Osteoblast (primary cell): ENCODE measurements at regions not wholly inside any gene's neighbourhood (a gene's known extent, or its start where the extent isn't known, plus 50 kb on each side); places are given as distances from the start of the nearest gene placed in this dataset.

Source experiments
- DNase-seq: peaks from one replicate; pipeline ENCODE4 v3.0.0; 2011; ENCODE audit warnings: low spot score, mixed read lengths; ENCODE audit not compliant: insufficient read length; ENCODE audit errors: missing footprints
- H2AFZ ChIP-seq: 2 replicates; pipeline ENCODE4 v1.6.0; 2011; ENCODE audit warnings: mild to moderate bottlenecking, low read length
- H3K27ac ChIP-seq: 2 replicates; pipeline ENCODE4 v1.5.1; 2011; ENCODE audit warnings: mild to moderate bottlenecking, low read depth, low read length, moderate library complexity
- H3K27me3 ChIP-seq: 2 replicates; pipeline ENCODE4 v1.6.0; 2012; ENCODE audit warnings: mild to moderate bottlenecking, control low read depth, inconsistent platforms, low read length, moderate library complexity; ENCODE audit not compliant: insufficient read depth
- H3K36me3 ChIP-seq: 2 replicates; pipeline ENCODE4 v1.5.1; 2011; ENCODE audit warnings: mild to moderate bottlenecking, low read length, control low read depth, moderate library complexity; ENCODE audit not compliant: insufficient read depth
- H3K4me1 ChIP-seq: 2 replicates; pipeline ENCODE4 v1.5.1; 2011; ENCODE audit warnings: mild to moderate bottlenecking, low read length, control low read depth, moderate library complexity; ENCODE audit not compliant: insufficient read depth
- H3K4me2 ChIP-seq: 2 replicates; pipeline ENCODE4 v1.6.0; 2011; ENCODE audit warnings: mild to moderate bottlenecking, low read length; ENCODE audit not compliant: insufficient read depth
- H3K4me3 ChIP-seq: fragments of 200-600 bp; sonication (generic); 3 replicates; pipeline ENCODE4 v1.5.1; 2012; ENCODE audit warnings: mild to moderate bottlenecking, low read length, inconsistent platforms; ENCODE audit not compliant: insufficient read depth
- H3K79me2 ChIP-seq: 2 replicates; pipeline ENCODE4 v1.6.0; 2012; ENCODE audit warnings: mild to moderate bottlenecking, low read length, control low read depth, inconsistent platforms; ENCODE audit not compliant: insufficient read depth
- H3K9me3 ChIP-seq: 2 replicates; pipeline ENCODE4 v1.5.1; 2011; ENCODE audit warnings: low read depth, low read length, control low read depth
- H4K20me1 ChIP-seq: 2 replicates; pipeline ENCODE4 v1.6.0; 2012; ENCODE audit warnings: mild to moderate bottlenecking, low read length, control low read depth; ENCODE audit not compliant: insufficient read depth
- TF ChIP-seq, protein P1 (sequence below): IDR thresholded peaks from 2 replicates; pipeline ENCODE4 v1.5.1; 2011; ENCODE audit warnings: mild to moderate bottlenecking, low read depth, low read length, moderate library complexity; ENCODE audit errors: extremely low read depth

DNA sequence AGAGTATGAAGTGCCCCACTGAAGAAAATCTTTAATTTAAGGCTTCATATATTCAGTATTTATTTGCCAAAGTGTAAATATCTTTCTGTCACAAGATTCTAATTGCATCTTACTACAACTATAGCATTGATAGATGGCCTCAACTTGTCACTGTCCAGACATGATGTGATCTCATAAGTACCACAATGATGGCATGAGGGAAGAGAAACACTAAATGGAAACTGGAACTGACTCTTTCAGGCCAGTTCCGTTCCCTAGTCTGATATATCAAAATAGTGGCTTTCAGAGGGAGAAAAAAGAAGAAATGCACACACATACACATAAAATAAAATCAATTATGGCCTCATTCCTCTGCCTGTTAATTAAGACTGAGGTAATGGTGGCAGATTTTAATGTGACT, 615.7 kb downstream of the TBL1XR1 start:
- Histone ChIP-seq H3K4me3 (no peak overlapping the region), H4K20me1 (no peaks in the 10 kb centered on the region), H3K4me1 (peaks cover 7% of the 10 kb centered on the region), H3K79me2 (no peaks in the 10 kb centered on the region), H3K27ac (no peak overlapping the region), H3K4me2 (no peak overlapping the region), H3K9me3 (no peaks in the 10 kb centered on the region), H3K27me3 (no peaks in the 10 kb centered on the region), H3K36me3 (no peaks in the 10 kb centered on the region), H2AFZ (no peak overlapping the region)
- no peak for DNase-seq
- TF ChIP-seq, protein P1, sequence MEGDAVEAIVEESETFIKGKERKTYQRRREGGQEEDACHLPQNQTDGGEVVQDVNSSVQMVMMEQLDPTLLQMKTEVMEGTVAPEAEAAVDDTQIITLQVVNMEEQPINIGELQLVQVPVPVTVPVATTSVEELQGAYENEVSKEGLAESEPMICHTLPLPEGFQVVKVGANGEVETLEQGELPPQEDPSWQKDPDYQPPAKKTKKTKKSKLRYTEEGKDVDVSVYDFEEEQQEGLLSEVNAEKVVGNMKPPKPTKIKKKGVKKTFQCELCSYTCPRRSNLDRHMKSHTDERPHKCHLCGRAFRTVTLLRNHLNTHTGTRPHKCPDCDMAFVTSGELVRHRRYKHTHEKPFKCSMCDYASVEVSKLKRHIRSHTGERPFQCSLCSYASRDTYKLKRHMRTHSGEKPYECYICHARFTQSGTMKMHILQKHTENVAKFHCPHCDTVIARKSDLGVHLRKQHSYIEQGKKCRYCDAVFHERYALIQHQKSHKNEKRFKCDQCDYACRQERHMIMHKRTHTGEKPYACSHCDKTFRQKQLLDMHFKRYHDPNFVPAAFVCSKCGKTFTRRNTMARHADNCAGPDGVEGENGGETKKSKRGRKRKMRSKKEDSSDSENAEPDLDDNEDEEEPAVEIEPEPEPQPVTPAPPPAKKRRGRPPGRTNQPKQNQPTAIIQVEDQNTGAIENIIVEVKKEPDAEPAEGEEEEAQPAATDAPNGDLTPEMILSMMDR, result no peak

GRCh38 chr3:176579711-176580185, 617.5 kb downstream of the TBL1XR1 start:
- no peak overlapping the region for H2AFZ ChIP-seq

DNA sequence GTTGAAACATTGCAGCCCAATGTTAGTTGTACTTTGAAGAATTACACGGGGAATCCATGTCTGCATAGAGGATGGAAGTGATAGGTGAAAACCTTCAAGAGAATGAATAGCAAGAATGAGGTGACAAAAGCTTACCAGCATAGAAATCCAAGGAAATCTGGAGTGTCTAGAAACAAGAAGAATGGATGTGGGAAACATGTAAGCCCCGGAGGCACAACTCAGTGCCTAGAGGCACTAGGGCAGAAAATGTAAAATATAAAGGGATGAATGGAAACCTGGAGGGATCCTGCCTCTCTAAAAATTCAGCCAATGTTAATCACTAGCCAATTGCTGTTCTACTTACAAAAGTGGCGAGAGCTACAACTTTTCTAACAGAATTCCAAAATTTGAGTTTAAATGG, 619.0 kb downstream of the TBL1XR1 start:
- Histone ChIP-seq H3K4me3 (no peak overlapping the region), H3K79me2 (no peaks in the 10 kb centered on the region), H3K4me1 (no peaks in the 10 kb centered on the region), H3K27me3 (no peaks in the 10 kb centered on the region), H4K20me1 (no peaks in the 10 kb centered on the region), H3K27ac (no peak overlapping the region), H3K36me3 (no peaks in the 10 kb centered on the region), H3K4me2 (no peak overlapping the region), H3K9me3 (no peaks in the 10 kb centered on the region), H2AFZ (no peak overlapping the region)
- TF ChIP-seq, protein P1, result no peak
- no peak for DNase-seq

More at GRCh38 chr3:176579711-176580185, 617.5 kb downstream of the TBL1XR1 start:
- H3K4me3 ChIP-seq, result no peak overlapping the region
- peaks cover 5% of the 10 kb centered on the region for H3K4me1 ChIP-seq
- TF ChIP-seq, protein P1, result no peak
- no peaks in the 10 kb centered on the region for H3K79me2 ChIP-seq
- no peaks in the 10 kb centered on the region for H3K27me3 ChIP-seq
- no peaks in the 10 kb centered on the region for H3K9me3 ChIP-seq
- no peak overlapping the region for H3K27ac ChIP-seq
- no peaks in the 10 kb centered on the region for H4K20me1 ChIP-seq
- no peaks in the 10 kb centered on the region for H3K36me3 ChIP-seq
- no peak overlapping the region for H3K4me2 ChIP-seq
- DNase-seq, result no peak

DNA sequence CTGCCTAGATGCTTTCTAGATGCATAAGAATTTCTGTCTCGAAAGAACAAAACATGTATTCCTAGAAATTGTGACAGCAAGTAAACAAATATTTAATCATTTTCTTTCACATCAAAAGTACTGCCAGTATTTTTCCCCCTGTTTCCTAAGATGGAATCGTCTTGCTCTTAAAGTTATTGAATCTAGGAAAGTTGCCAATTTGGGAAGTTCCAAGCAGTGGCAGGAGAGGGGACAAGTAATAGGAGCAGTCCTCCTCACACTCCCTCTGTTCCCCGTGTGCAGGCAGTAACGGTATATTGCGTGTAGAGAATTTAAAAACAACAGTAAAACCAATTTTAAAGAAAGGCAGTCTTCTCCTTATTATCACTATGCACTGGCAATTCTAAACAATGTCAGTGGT, 619.8 kb downstream of the TBL1XR1 start:
- no peak overlapping the region for H2AFZ ChIP-seq
- H4K20me1 ChIP-seq, result no peaks in the 10 kb centered on the region
- no peak overlapping the region for H3K27ac ChIP-seq
- no peaks in the 10 kb centered on the region for H3K4me1 ChIP-seq
- no peak overlapping the region for H3K4me2 ChIP-seq
- no peaks in the 10 kb centered on the region for H3K27me3 ChIP-seq
- no peaks in the 10 kb centered on the region for H3K9me3 ChIP-seq
- no peak for DNase-seq
- TF ChIP-seq, protein P1, result no peak
- no peaks in the 10 kb centered on the region for H3K79me2 ChIP-seq
- no peak overlapping the region for H3K4me3 ChIP-seq
- no peaks in the 10 kb centered on the region for H3K36me3 ChIP-seq
